ENCODE measurements at regions not wholly inside any gene's neighbourhood (a gene's known extent, or its start where the extent isn't known, plus 50 kb on each side); places are given as distances from the start of the nearest gene placed in this dataset.

GRCh38 chr2:145764631-145765030, 1244.7 kb upstream of the ZEB2 start (continued):
- TF ChIP-seq REST (IDR thresholded peaks at IDR 0.05; ENCODE audit: low read depth), result no peak
- TF ChIP-seq CEBPB (IDR thresholded peaks at IDR 0.05; ENCODE audit: low read depth), result no peak
- TF ChIP-seq ELF1 (IDR thresholded peaks at IDR 0.05; ENCODE audit: borderline replicate concordance, low read depth), result no peak
- no peak for TF ChIP-seq MAX (IDR thresholded peaks at IDR 0.05)
- no peak for TF ChIP-seq SP1 (IDR thresholded peaks at IDR 0.05; ENCODE audit: low read depth)
- no peak for TF ChIP-seq SRF (IDR thresholded peaks at IDR 0.05; ENCODE audit: low read depth)
- TF ChIP-seq ZNF274 (IDR thresholded peaks at IDR 0.05; ENCODE audit: low read depth, low read length), result no peak
- no peak for TF ChIP-seq POLR2AphosphoS5 (IDR thresholded peaks at IDR 0.05; ENCODE audit: low read depth, low read length)
- TF ChIP-seq CBX3 (IDR thresholded peaks at IDR 0.05; ENCODE audit: low read depth), result no peak

- Histone ChIP-seq H3K27me3 (ENCODE audit: insufficient read depth, low read length) (no peaks in the 10 kb centered on the region), H3K4me1 (ENCODE audit: control insufficient read depth in 1 of 2, insufficient read depth in 2 of 2, low read length in 2 of 2) (no peaks in the 10 kb centered on the region), H3K4me2 (ENCODE audit: low read length) (no peak overlapping the region), H3K27ac (ENCODE audit: low read depth, low read length) (no peak overlapping the region), H3K79me2 (ENCODE audit: insufficient read depth, low read length) (no peaks in the 10 kb centered on the region), H3K4me3 (replicated peaks in 1 of 2; ENCODE audit: low read depth in 1 of 2, low read length in 2 of 2) (no peak overlapping the region), H3K9ac (ENCODE audit: low read length) (no peak overlapping the region), H4K20me1 (ENCODE audit: insufficient read depth) (no peaks in the 10 kb centered on the region), H3K36me3 (ENCODE audit: control insufficient read depth in 1 of 2, insufficient read depth in 2 of 2, low read length in 2 of 2) (no peaks in the 10 kb centered on the region), H3K9me2 (ENCODE audit: insufficient read depth) (peaks cover 5% of the 10 kb centered on the region; the same call in 1 of the 2 replicates), H2AFZ (ENCODE audit: low read depth, low read length, poor library complexity, severe bottlenecking) (no peak overlapping the region), H3K9me3 (ENCODE audit: control insufficient read depth in 1 of 2, insufficient read depth in 1 of 2, low read depth in 1 of 2, low read length in 2 of 2) (no peaks in the 10 kb centered on the region)
- ChIA-PET RAD21 (ENCODE audit: low non-redundant PET in 1 of 2, low total read pairs in 2 of 2, uncharacterized antibody in 2 of 2, unreplicated experiment in 2 of 2) (no interaction called here), POLR2A (no interaction called here), CTCF (interaction anchor here (1.8 kb wide), 1 partner anchor 8 kb away, joined by 6 read pairs; no protein-coding TSS in a partner anchor)
- no peak for TF ChIP-seq MAX (IDR thresholded peaks at IDR 0.05)
- TF ChIP-seq TCF7L2 (IDR thresholded peaks at IDR 0.05; ENCODE audit: borderline replicate concordance, extremely low read depth, insufficient read depth, insufficient read length), result no peak
- ATAC-seq (no peak), DNase-seq (ENCODE audit: low read depth, low spot score) (no peak)
- intact Hi-C loops (cut with micrococcal nuclease), result no loop called here
- no TSS peak for BruUV-seq (replicated peaks)
Measured at GRCh38 chr2:145760781-145761649, 1241.1 kb upstream of the ZEB2 start.
